ENCODE measurements at regions not wholly inside any gene's neighbourhood (a gene's known extent, or its start where the extent isn't known, plus 50 kb on each side); places are given as distances from the start of the nearest gene placed in this dataset.

DNA sequence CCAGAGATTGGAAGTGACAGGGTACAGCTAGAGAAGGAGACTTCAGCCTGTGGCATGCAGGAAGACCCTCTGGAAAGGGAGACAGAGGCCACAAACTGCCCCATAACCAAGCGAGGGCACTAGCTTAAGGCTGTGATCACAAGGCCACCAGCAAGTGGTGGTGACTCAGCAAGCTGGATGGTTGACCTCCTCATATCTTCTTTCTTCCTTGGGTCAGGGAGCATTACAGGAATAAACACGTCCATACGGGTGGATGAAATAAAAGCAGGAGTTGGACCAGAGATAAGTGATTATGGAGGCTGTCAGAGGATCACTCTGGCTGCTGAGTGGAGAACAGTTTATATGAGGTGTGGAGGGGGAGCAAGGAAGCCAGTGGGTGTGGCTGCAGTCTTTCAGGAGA lies 234.6 kb upstream of the TAS2R1 start:
- no peak overlapping the region for H3K4me3 ChIP-seq
- H3K27ac ChIP-seq: no peak overlapping the region
- no peaks in the 10 kb centered on the region for H3K4me1 ChIP-seq (ENCODE audit: low read depth)
- no peak for DNase-seq (ENCODE audit: low read depth in 1 of 2, low spot score in 1 of 2)
- no peaks in the 10 kb centered on the region for H3K9me3 ChIP-seq (ENCODE audit: low read depth)
- TF ChIP-seq, protein P1, sequence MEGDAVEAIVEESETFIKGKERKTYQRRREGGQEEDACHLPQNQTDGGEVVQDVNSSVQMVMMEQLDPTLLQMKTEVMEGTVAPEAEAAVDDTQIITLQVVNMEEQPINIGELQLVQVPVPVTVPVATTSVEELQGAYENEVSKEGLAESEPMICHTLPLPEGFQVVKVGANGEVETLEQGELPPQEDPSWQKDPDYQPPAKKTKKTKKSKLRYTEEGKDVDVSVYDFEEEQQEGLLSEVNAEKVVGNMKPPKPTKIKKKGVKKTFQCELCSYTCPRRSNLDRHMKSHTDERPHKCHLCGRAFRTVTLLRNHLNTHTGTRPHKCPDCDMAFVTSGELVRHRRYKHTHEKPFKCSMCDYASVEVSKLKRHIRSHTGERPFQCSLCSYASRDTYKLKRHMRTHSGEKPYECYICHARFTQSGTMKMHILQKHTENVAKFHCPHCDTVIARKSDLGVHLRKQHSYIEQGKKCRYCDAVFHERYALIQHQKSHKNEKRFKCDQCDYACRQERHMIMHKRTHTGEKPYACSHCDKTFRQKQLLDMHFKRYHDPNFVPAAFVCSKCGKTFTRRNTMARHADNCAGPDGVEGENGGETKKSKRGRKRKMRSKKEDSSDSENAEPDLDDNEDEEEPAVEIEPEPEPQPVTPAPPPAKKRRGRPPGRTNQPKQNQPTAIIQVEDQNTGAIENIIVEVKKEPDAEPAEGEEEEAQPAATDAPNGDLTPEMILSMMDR (IDR thresholded peaks at IDR 0.05; ENCODE audit: low read depth, low read length): no peak
- no peaks in the 10 kb centered on the region for H3K36me3 ChIP-seq
- no peaks in the 10 kb centered on the region for H3K27me3 ChIP-seq

DNA sequence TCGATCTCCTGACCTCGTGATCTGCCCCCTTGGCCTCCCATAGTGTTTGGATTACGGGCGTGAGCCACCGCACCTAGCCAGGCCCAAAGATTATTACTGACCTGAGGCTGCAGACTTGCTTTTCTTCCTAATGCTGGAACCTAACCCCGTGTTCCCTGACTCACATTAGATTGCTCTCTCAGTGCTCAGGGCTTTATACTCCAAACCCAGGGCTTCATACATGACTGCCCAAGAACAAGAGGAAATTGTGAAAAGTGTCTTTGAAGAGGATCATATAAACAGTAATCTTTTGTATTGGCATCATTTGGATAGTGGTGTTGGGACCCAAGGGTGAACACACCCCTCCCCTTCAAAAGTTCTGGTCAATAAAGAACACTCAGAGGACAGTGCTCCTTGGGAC lies 233.3 kb upstream of the TAS2R1 start:
- Histone ChIP-seq H3K36me3 (no peaks in the 10 kb centered on the region), H3K27ac (no peak overlapping the region), H3K4me1 (ENCODE audit: low read depth) (no peaks in the 10 kb centered on the region), H3K4me3 (no peak overlapping the region), H3K9me3 (ENCODE audit: low read depth) (no peaks in the 10 kb centered on the region), H3K27me3 (no peaks in the 10 kb centered on the region)
- no peak for DNase-seq (ENCODE audit: low read depth in 1 of 2, low spot score in 1 of 2)
- TF ChIP-seq, protein P1 (IDR thresholded peaks at IDR 0.05; ENCODE audit: low read depth, low read length): no peak

DNA sequence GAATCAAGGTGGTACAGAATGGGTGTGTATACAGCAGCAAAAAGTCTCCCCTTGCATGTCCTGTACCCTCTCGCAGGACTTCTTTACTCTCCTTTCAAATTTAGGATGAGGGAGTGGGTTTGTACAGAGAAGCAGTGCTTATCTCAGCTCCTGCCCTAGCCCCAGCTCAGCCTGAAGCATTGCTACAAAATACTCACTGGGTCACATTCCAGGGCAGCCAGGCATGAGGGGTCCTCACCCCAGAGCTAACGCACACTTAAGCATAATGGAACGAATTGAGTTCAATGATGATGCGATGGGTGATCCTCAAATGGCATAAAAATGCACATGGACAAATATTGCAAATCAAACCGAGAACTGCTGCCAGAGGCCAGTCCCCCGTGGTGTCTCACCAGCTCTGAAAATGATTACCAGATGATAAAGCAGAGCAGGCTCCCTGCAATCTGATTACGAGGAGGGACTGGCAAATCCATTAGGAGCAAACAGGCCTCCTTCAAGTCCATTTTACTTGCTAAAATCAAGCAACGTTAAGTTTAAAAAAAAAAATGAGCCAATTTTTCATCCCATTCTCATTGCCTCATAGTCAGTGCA lies 231.6 kb upstream of the TAS2R1 start:
- Histone ChIP-seq H3K27ac (no peak overlapping the region), H3K4me1 (ENCODE audit: low read depth) (no peaks in the 10 kb centered on the region), H3K27me3 (no peaks in the 10 kb centered on the region), H3K9me3 (ENCODE audit: low read depth) (no peaks in the 10 kb centered on the region), H3K36me3 (no peaks in the 10 kb centered on the region), H3K4me3 (no peak overlapping the region)
- TF ChIP-seq, protein P1 (IDR thresholded peaks at IDR 0.05; ENCODE audit: low read depth, low read length): no peak
- DNase-seq (ENCODE audit: low read depth in 1 of 2, low spot score in 1 of 2): peak in 1 of 2 donors; percentile 9

DNA sequence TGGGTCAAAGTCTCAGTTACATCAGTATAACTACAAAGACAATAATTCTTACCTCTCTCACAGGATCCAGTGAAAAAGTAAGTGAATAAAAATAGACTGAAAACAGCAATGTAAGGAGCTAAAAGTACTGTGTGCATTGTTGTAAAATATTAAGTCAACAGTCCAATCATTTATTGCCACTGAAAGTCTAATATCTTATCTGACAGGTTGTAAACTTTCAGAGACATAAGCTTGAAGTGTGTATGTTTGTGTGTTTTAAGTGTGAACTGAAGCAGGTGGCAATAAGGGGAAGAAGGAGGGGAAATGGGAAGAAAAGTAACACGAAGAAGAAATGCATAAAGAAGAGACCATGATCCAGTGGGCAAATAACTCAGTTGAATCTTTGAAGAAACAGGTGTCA lies 229.7 kb upstream of the TAS2R1 start:
- no peaks in the 10 kb centered on the region for H3K9me3 ChIP-seq (ENCODE audit: low read depth)
- no peaks in the 10 kb centered on the region for H3K4me1 ChIP-seq (ENCODE audit: low read depth)
- H3K27me3 ChIP-seq: no peaks in the 10 kb centered on the region
- H3K4me3 ChIP-seq: no peak overlapping the region
- no peak for DNase-seq (ENCODE audit: low read depth in 1 of 2, low spot score in 1 of 2)
- H3K36me3 ChIP-seq: no peaks in the 10 kb centered on the region
- H3K27ac ChIP-seq: no peak overlapping the region
- TF ChIP-seq, protein P1 (IDR thresholded peaks at IDR 0.05; ENCODE audit: low read depth, low read length): no peak

DNA sequence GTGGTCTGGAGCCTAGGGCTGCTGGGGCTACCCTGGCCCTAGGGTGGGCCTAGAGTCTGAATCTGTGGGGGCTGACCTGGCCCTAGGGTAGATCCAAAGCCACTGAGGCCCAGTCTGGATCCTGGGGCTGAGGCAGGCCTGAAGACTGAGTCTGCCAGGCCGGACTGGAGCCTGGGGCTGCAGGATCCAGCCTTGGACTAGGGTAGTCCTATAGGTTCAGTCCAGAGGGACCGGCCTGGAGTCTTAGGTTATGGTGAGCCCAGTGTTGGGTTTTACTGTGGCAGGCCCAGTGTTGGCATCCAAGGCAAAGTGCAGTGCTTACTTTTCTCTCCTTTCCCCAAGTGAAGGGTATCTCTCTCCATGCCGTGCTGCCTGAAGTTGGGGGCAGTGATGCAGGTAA lies 227.9 kb upstream of the TAS2R1 start:
- Histone ChIP-seq H3K4me1 (ENCODE audit: low read depth) (no peaks in the 10 kb centered on the region), H3K27ac (no peak overlapping the region), H3K27me3 (no peaks in the 10 kb centered on the region), H3K36me3 (no peaks in the 10 kb centered on the region), H3K4me3 (no peak overlapping the region), H3K9me3 (ENCODE audit: low read depth) (no peaks in the 10 kb centered on the region)
- TF ChIP-seq, protein P1 (IDR thresholded peaks at IDR 0.05; ENCODE audit: low read depth, low read length): no peak
- DNase-seq (ENCODE audit: low read depth in 1 of 2, low spot score in 1 of 2): no peak

DNA sequence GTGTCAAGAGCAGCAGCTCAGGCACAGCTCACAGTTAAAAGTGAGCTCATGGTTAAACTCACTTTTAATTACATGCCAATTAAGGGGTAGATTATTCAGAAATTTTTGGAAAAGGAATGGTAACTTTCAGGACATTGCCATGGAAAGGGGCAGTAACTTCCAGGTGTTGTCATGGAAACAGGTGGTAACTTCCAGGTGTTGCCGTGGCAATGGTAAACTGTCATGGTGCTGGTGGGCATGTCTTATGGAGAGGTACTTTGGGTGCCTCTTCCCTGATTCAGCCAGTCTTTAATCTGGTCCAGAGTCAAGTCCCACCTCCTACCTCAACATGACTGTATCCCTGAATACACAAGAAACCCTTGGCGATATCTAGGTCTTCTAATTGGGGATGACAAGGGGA lies 223.2 kb upstream of the TAS2R1 start:
- TF ChIP-seq, protein P1 (IDR thresholded peaks at IDR 0.05; ENCODE audit: low read depth, low read length): no peak

More for the DNA sequence above, 223.2 kb upstream of the TAS2R1 start:
- no peaks in the 10 kb centered on the region for H3K9me3 ChIP-seq (ENCODE audit: low read depth)
- H3K27ac ChIP-seq: no peak overlapping the region
- H3K36me3 ChIP-seq: no peaks in the 10 kb centered on the region
- no peaks in the 10 kb centered on the region for H3K4me1 ChIP-seq (ENCODE audit: low read depth)
- H3K27me3 ChIP-seq: no peaks in the 10 kb centered on the region
- H3K4me3 ChIP-seq: no peak overlapping the region
- no peak for DNase-seq (ENCODE audit: low read depth in 1 of 2, low spot score in 1 of 2)

Measured in cardiac muscle cell (in vitro differentiated cells and primary cell).